GM18505 (cell line): ENCODE measurements at regions not wholly inside any gene's neighbourhood (a gene's known extent, or its start where the extent isn't known, plus 50 kb on each side); places are given as distances from the start of the nearest gene placed in this dataset.

Experiments
- ATAC-seq: cut with Tn5 transposase; IDR thresholded peaks from one replicate; pipeline ENCODE4 v1.9.1; 2021; ENCODE audit not compliant: unreplicated experiment
- POLR2A ChIP-seq: IDR thresholded peaks from 4 replicates; pipeline ENCODE4 v1.6.1; 2011; ENCODE audit warnings: borderline replicate concordance; ENCODE audit not compliant: insufficient read depth, insufficient read length; ENCODE audit errors: extremely low read depth

DNA sequence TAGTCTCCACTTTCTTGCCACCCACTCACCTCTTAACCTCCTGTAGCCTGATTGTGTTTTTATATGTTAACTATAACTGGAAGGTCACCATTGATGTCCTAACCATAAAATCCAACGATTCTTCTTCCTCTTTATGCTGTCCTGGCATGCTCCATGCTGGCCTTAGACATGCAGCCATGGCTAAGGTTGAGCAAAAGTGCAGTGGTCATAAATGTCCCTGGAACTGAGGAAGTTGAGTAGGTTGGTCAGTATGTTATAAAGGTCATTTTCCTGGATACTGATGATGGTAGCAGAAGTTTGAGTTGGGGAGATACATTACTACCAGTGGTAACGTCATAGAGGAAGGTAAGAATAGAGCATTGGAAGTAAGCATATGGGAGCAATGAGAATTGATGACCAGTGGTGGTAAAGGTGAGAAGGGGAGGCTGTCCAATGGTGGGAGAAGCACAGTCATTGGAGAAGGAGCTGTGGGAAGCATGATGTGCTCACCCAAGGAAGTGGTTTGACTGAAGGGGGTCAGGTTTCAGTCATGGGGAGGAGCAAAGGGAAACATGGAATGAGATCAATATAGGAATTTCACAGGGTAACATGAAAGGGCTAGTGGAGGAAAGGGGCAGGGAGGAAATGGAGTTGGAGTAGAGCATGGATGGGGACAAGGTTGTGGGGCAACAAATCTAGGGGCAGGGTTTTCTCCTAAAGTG lies 240.8 kb downstream of the DACT1 start:
- no peak for ATAC-seq
- no peak for TF ChIP-seq POLR2A

DNA sequence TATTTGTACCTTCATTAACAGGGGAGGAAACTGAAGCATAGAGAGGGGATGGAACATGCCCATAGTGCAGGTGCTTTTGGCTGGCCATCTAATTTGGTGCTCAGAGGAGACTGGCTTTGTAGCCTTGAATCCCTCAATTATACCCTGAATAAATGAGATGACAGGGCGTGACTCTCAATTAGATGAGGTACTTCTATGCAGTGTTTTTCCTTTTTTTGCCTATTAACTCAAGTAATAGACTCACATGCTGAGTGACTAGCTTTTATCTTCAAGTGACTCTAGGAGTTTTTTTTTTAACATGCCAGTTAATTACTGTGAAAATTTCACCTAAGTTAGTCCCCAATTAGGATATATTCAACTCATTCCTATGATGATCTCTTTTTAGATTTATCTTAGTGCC lies 243.7 kb downstream of the DACT1 start:
- ATAC-seq, result no peak
- no peak for TF ChIP-seq POLR2A

DNA sequence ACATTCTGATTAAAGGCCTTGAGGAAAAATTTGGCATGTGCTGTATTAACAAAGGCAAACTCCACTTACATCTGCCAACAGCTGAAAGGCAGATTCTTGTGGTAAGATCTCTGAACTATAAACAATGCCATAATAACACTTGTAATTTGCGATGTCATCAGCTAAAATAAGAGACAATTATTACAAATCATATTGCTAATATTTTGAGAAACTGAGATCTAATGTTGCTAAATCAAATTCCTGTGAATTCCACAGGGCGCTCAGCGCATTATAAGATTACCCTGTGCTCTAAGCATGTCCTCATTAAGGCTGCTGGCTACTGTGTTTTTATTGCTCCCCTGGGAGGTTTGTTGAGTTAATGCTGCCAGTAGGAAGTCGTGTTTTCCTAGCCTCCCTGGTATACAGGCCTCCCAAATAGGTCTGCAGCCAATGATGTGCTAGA lies 244.8 kb downstream of the DACT1 start:
- no peak for TF ChIP-seq POLR2A
- no peak for ATAC-seq

DNA sequence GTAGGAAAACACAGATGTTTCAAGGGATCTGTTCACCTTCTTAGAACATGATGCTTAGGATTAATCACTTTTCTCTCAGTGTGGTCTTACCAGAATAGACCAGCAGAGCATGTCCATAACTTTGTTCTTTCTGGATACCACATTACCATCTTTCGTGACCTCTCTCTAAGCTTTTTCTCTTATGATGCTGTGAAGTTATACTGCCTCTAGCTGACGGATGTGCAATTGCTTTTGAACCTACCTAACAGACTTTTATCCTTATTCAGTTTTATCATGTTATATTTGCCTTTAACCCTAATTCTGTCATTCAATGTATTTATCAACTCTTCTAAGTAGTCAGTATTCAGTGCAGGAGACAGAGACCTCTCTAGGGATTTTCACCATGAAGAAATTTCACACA lies 246.7 kb downstream of the DACT1 start:
- no peak for ATAC-seq
- TF ChIP-seq POLR2A, result no peak

DNA sequence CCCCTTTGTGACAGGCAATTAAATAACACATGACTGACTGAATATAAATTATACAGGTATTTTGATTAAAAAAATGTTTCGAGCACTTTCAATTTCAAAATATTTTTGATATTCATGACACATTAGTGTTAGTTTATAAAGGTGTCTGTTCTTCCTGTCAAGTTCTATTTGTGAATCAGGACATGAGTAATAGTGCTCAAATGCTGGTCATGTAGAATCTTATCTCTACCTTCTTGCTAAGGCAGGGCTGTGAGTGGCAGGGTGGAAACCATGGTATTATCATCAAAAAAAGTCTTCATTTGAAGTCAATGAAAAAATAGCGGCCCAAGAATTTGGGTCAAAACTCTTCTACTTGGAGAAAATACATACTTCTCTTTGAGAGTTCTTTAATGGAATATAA lies 250.2 kb downstream of the DACT1 start:
- no peak for TF ChIP-seq POLR2A
- no peak for ATAC-seq

DNA sequence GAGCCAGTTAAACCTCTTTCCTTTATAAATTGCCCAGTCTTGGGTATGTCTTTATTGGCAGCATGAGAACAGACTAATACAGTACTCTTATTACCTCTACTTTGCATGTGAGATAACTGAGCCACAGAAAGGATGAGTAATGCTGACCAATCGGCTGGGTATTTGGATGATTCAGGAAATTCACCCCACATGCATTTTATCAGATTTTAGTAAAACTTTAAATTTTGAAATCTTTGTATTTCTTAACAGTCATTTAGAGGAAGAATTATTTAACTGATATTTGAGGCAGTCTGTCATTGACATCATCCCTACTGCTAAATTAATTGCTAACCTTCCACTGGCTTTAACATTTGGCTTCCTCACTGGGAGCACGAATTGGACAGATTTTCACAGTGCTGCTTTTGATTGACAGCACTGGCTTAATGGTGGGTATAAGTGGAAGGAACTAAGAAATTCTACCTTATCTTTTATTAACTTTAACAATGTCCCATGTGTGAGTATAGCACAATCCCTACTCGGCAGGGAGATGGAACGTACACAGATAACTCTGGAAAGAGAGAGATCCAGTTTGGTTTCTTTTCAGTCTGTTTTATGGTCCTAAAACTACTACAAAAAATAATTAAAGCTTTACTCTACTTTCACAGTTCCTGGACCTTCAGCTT lies 261.0 kb downstream of the DACT1 start:
- no peak for ATAC-seq
- TF ChIP-seq POLR2A, result no peak

DNA sequence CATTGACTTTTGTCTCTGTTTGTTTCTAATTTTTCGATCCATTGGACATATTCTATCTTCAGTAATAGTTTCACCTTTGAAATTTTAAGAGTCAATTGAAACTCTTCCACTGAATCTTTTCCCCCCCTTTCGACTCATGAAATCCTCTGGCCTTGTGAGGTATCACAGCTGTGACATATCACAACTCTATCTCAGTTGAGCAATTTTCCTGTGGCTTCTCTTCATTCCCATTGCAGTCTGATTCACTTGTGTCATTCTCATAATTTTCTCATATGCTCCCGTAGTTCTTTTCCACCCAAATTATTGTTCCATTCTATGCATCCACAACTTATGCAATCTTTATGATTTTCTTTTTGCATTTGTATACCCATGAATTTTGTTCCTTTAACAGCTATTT lies 261.6 kb downstream of the DACT1 start:
- TF ChIP-seq POLR2A, result no peak
- ATAC-seq, result no peak

DNA sequence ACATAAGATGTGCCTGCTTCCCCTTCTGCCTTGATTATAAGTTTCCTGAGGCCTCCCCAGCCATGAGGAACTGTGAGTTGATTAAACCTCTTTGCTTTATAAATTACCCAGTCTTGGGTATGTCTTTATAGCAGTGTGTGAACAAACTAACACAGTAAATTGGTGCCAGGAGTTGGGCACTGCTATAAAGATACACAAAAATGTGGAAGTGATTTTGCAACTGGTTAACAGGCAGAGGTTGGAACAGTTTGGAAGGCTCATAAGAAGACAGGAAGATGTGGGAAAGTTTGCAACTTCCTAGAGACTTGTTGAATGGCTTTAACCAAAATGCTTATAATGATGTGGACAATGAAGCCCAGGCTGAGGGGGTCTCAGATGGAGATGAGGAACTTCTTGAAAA lies 264.1 kb downstream of the DACT1 start:
- no peak for TF ChIP-seq POLR2A
- no peak for ATAC-seq

DNA sequence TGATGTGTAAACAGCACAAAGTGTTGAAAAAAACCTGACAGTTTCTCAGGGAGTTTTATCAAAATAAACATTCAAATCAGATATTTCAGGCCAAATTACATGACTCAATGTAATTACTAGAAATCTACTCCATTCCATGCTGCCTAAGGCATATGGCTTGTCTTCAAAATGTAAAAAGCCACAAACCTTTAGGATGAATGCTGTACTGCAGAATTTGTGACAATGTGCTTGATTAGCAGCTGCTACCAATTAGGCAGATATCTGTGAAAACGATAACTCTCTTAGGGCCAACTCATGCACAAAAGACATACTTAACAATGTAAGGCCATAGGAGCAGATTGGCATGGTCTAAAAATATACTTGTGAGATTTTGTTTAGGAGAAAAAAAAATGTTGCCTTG lies 267.0 kb downstream of the DACT1 start:
- no peak for ATAC-seq
- TF ChIP-seq POLR2A, result no peak

DNA sequence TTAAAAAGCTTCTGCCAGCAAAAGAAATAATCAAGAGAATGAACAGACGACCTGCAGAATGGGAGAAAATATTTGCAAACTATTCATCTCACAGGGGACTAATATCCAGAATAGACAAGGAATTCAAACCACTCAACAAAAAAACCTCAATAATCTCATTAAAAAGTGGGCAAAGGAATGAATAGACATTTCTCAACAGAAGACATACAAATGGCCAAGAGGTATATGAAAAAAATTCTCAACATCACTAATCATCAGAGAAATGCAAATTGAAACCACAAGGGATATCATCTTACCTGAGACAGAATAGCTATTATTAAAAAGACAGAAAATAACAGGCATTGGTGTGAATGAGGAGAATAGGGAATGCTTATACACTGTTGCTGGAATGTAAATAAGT lies 270.0 kb downstream of the DACT1 start:
- ATAC-seq, result no peak
- no peak for TF ChIP-seq POLR2A

DNA sequence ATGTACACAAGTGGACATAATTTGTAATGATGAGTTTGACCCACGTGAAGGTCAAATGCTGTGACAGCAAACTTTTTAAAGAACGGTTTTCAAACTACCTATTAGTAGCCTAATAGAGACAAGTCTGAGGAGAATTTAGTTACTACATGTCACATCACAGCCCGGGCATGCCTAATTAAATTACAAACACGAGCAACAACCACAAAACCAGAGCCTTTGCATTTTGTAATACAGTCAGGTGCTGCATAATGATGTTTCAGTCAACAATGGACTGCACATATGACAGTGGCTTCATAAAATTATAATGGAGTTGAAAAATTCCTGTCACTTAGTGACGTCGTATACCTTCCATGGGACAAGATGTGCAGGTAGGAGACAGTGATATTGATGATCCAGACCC lies 274.5 kb downstream of the DACT1 start:
- no peak for TF ChIP-seq POLR2A
- ATAC-seq, result no peak

DNA sequence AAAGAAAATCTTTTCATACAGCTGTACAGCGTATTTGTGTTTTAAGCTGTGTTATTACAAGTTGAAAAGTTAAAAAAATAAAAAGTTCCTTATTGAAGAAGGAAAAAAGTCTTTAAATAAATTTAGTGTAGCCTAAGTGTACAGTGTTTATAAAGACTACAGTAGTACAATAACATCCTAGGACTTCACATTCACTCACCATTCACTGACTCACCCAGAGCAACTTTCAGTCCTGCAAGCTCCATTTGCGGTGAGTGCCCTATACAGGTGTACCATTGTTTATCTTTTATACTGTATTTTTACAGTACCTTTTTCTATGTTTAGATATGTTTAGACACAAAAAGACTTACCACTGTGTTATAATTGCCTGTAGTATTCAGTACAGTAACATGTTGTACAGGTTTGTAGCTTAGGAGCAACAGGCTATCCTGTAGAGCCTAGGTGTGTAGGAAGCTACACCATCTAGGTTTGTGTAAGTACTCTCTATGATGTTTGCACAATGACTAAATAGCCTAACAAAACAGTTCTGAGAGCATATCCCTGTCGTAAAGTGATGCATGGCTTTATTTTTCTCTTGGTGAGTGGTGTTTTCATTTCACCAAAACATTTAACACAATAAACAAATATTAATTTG lies 275.2 kb downstream of the DACT1 start:
- TF ChIP-seq POLR2A, result no peak
- ATAC-seq, result no peak

DNA sequence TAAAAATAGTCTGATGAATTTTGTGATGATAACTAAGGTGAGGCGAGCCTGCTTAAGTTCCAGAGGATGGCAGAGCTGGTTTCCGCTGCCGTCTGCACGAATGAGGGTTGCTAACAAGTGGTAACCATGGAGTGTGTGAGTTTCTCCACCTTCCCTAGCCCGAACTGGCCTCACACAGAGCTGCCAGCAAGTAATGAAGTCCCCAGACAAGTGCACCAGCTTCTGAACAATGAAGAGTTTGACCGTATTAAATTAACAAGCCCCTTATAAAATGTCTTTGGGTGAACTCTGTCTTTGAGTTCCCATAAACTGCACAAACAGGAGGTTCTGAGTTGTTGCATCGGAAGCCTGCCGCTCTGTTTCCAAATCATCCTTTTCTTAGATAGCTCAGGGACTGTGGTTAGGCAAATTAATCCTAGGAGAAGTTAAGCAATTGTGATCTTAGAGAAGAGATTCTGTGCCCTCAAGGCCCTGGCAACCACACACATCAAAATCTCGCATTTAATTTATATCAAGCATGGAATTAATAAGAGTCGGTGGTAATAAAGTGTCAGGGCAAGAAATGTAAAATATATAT lies 274.1 kb upstream of the DAAM1 start:
- TF ChIP-seq POLR2A, result no peak
- ATAC-seq, result no peak

DNA sequence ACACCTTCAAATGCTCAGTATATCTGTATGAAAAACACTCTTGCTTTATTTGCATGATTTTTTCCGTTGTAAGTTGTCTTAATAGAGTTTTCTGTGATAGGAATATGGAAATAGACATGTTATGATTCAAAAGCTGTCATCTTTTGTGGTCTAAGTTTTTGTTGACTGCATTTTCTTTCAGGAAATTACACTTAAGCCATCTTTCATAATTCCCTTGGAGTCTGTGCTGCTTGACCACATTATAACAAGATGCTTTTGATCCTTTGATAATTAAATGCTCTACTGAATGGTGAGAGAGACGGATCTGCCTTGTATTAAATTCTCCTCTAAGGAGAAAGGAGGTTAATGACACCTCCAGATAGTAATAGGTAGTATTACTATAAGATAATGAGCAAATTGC lies 272.8 kb upstream of the DAAM1 start:
- no peak for TF ChIP-seq POLR2A
- no peak for ATAC-seq
